Stomach (tissue), 4 donors: ENCODE measurements at regions not wholly inside any gene's neighbourhood (a gene's known extent, or its start where the extent isn't known, plus 50 kb on each side); places are given as distances from the start of the nearest gene placed in this dataset.

Experiments used
- CTCF ChIP-seq, 7 experiments: fragments of 450-650 bp in 4 of 7; fragments of 200-600 bp in 3 of 7; sonication (generic) in 3 of 7; IDR thresholded peaks; one replicate each; pipeline ENCODE4 v1.5.1; 2016 to 2019; ENCODE audit warnings: antibody characterized with exemption in 7 of 7, control low read depth in 2 of 7, mild to moderate bottlenecking in 1 of 7
- POLR2A ChIP-seq, 4 donors: fragments of 450-650 bp; IDR thresholded peaks; one replicate each; pipeline ENCODE4 v1.6.1; 2016; ENCODE audit warnings: antibody characterized with exemption in 4 of 4, control low read depth in 2 of 4, mild to moderate bottlenecking in 1 of 4, moderate library complexity in 1 of 4
- POLR2AphosphoS5 ChIP-seq, 3 donors: sonication (generic); formaldehyde crosslinking; IDR thresholded peaks; one replicate each; pipeline ENCODE4 v1.6.1; 2016; ENCODE audit warnings: antibody characterized with exemption in 3 of 3

GRCh38 chr13:67505376-67505775 lies 275.2 kb upstream of the PCDH9 start:
- TF ChIP-seq CTCF (IDR thresholded peaks at IDR 0.05) (no peak), POLR2AphosphoS5 (IDR thresholded peaks at IDR 0.05) (no peak), POLR2A (IDR thresholded peaks at IDR 0.05) (no peak)
